Activated naive CD4-positive, alpha-beta T cell treated with anti-CD3 and anti-CD28 coated beads, Interleukin-2, amount 10 ng/mL, durations not matched to agents 7 days and 5 days (primary cell): ENCODE measurements at regions not wholly inside any gene's neighbourhood (a gene's known extent, or its start where the extent isn't known, plus 50 kb on each side); places are given as distances from the start of the nearest gene placed in this dataset.
"Not testable (repeated sequence)": the region's sequence is repeated elsewhere in the genome, so short reads cannot be mapped to it uniquely, and the experiment has no call there.

Source experiments
- CTCF ChIA-PET: fragments of 350-600 bp; sonication (Branson Sonifier 250); formaldehyde crosslinking; loops from one replicate; lab custom pipeline; 2021; ENCODE audit warnings: antibody characterized with exemption; lab: Charles Lee
- DNase-seq: peaks from one replicate; pipeline ENCODE4 v3.0.0-alpha.2; 2020
- H3K27ac Mint-ChIP-seq: one replicate; pipeline ENCODE4 v1.8.0; 2021; ENCODE audit warnings: mild to moderate bottlenecking, moderate library complexity, mixed read lengths
- H3K27me3 Mint-ChIP-seq: one replicate; pipeline ENCODE4 v1.8.0; 2021; ENCODE audit warnings: mild to moderate bottlenecking, mixed read lengths
- H3K36me3 Mint-ChIP-seq: one replicate; pipeline ENCODE4 v1.8.0; 2021; ENCODE audit warnings: mixed read lengths
- H3K4me1 Mint-ChIP-seq: one replicate; pipeline ENCODE4 v1.8.0; 2021; ENCODE audit warnings: mixed read lengths
- H3K4me3 Mint-ChIP-seq: one replicate; pipeline ENCODE4 v1.8.0; 2021; ENCODE audit warnings: mild to moderate bottlenecking, moderate library complexity, mixed read lengths
- H3K9me3 Mint-ChIP-seq: one replicate; pipeline ENCODE4 v1.8.0; 2021; ENCODE audit warnings: mixed read lengths

GRCh38 chr14:22255017-22255950 lies 333.7 kb downstream of the DAD1 start:
- H3K4me1 Mint-ChIP-seq = no peaks in the 10 kb centered on the region
- H3K4me3 Mint-ChIP-seq = no peak overlapping the region
- CTCF ChIA-PET = no interaction called here

GRCh38 chr14:22252686-22253085 lies 336.3 kb downstream of the DAD1 start:
- Mint-ChIP-seq H3K27ac (no peak overlapping the region), H3K4me3 (no peak overlapping the region), H3K27me3 (no peaks in the 10 kb centered on the region), H3K9me3 (no peaks in the 10 kb centered on the region), H3K36me3 (no peaks in the 10 kb centered on the region), H3K4me1 (no peaks in the 10 kb centered on the region)
- no peak for DNase-seq
- CTCF ChIA-PET = no interaction called here

More at GRCh38 chr14:22255017-22255950, 333.7 kb downstream of the DAD1 start:
- H3K36me3 Mint-ChIP-seq = no peaks in the 10 kb centered on the region
- DNase-seq = no peak
- H3K9me3 Mint-ChIP-seq = no peaks in the 10 kb centered on the region
- H3K27me3 Mint-ChIP-seq = no peaks in the 10 kb centered on the region
- no peak overlapping the region for H3K27ac Mint-ChIP-seq

DNA sequence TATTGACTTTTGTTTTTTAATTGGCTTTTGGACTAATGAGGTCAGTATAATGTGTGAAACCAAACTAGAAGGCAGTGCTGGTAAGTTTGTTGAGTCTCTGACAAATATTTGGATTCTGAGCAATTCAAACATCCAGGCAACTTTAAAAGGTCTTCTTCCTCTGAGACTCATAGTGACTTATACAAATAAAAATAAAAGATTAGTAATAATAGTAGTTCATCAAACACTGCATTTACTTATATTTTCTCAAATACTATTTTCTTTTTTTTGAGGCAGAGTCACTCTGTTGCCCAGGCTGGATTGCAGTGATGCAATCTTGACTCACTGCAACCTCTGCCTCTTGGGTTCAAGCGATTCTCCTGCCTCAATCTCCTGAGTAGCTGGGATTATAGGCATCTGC lies 337.9 kb downstream of the DAD1 start:
- Mint-ChIP-seq H3K27me3 (no peaks in the 10 kb centered on the region), H3K27ac (no peak overlapping the region), H3K4me3 (no peak overlapping the region), H3K36me3 (no peaks in the 10 kb centered on the region), H3K9me3 (no peaks in the 10 kb centered on the region), H3K4me1 (no peaks in the 10 kb centered on the region)
- CTCF ChIA-PET = no interaction called here
- DNase-seq = no peak

DNA sequence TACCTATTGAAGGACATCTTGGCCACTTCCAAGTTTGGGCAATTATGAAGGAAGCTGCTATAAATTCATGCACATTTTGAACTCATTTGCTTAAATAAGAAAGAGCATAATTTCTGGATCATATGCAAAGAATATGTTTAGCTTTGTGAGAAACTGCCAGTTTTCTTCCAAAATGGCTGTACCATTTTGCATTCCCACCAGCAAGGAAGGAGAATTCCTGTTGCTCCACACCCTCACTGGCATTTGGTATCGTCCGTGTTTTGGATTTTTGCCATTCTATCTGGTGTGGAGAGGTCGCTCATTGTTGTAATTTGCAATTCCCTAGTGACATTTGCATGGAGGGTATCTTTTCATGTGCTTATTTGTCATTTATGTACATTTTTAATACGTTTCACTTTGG lies 339.3 kb downstream of the DAD1 start:
- Mint-ChIP-seq H3K9me3 (no peaks in the 10 kb centered on the region), H3K4me3 (no peak overlapping the region), H3K4me1 (no peaks in the 10 kb centered on the region), H3K27me3 (no peaks in the 10 kb centered on the region), H3K36me3 (no peaks in the 10 kb centered on the region), H3K27ac (no peak overlapping the region)
- DNase-seq = no peak
- CTCF ChIA-PET = no interaction called here

- CTCF ChIA-PET = no interaction called here
These were observed 344.9 kb downstream of the DAD1 start for GRCh38 chr14:22243971-22244581.

GRCh38 chr14:22238320-22238719 lies 350.7 kb downstream of the DAD1 start:
- H3K4me1 Mint-ChIP-seq, DNase-seq, H3K36me3 Mint-ChIP-seq, H3K4me3 Mint-ChIP-seq, CTCF ChIA-PET, H3K27ac Mint-ChIP-seq, H3K9me3 Mint-ChIP-seq, H3K27me3 Mint-ChIP-seq: not testable (repeated sequence)

More at GRCh38 chr14:22243971-22244581, 344.9 kb downstream of the DAD1 start:
- Mint-ChIP-seq H3K27ac (no peak overlapping the region), H3K4me1 (no peaks in the 10 kb centered on the region), H3K9me3 (no peaks in the 10 kb centered on the region), H3K36me3 (no peaks in the 10 kb centered on the region), H3K27me3 (no peaks in the 10 kb centered on the region), H3K4me3 (no peak overlapping the region)
- no peak for DNase-seq

- no peak overlapping the region for H3K4me3 Mint-ChIP-seq
- no peaks in the 10 kb centered on the region for H3K36me3 Mint-ChIP-seq
- DNase-seq = no peak
- no peak overlapping the region for H3K27ac Mint-ChIP-seq
- no peaks in the 10 kb centered on the region for H3K9me3 Mint-ChIP-seq
- H3K4me1 Mint-ChIP-seq = peaks cover 3% of the 10 kb centered on the region
- CTCF ChIA-PET = no interaction called here
- no peaks in the 10 kb centered on the region for H3K27me3 Mint-ChIP-seq
These were observed 355.6 kb downstream of the DAD1 start for GRCh38 chr14:22233377-22233776.

DNA sequence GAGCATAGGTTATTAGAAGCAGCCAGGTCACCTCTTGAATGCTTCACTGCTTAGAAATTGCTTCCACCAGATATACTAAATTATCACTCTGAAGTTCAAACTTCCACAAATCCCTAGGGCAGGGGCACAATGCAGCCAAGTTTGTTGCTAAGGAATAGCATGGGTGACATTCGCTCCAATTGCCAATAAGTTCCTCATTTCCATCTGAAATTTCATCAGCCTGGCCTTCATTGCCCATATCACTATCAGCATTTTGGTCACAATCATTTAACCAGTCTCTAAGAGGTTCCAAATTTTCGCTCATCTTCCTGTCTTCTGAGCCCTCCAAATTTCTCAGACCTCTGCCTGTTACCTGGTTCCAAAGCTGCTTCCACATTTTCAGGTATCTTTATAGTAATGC lies 356.1 kb downstream of the DAD1 start:
- Mint-ChIP-seq H3K4me1 (peaks cover 3% of the 10 kb centered on the region), H3K4me3 (no peak overlapping the region), H3K27ac (no peak overlapping the region), H3K27me3 (no peaks in the 10 kb centered on the region), H3K9me3 (no peaks in the 10 kb centered on the region), H3K36me3 (no peaks in the 10 kb centered on the region)
- CTCF ChIA-PET = no interaction called here
- DNase-seq = no peak

DNA sequence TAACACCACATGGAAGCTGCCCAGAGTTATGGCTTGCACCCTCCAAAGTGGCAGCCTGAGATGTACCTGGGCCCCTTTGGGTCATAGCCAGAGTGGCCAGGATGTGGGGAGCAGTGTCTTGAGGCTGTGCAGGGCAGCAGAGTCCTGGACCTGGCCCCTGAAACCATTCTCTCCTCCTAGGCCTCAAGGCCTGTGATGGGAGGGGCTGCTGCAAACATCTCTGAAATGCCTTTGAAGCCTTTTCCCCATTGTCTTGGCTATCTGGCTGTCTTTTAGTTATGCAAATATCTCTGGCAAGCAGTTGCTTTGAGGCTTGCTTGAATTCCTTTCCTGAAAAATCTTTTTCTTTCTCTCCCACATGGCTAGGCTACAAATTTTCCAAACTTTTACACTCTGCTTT lies 356.5 kb downstream of the DAD1 start:
- no peak overlapping the region for H3K4me3 Mint-ChIP-seq
- peaks cover 3% of the 10 kb centered on the region for H3K4me1 Mint-ChIP-seq
- H3K27ac Mint-ChIP-seq = no peak overlapping the region
- no peaks in the 10 kb centered on the region for H3K9me3 Mint-ChIP-seq
- H3K27me3 Mint-ChIP-seq = no peaks in the 10 kb centered on the region
- no peak for DNase-seq
- no peaks in the 10 kb centered on the region for H3K36me3 Mint-ChIP-seq
- CTCF ChIA-PET = no interaction called here

DNA sequence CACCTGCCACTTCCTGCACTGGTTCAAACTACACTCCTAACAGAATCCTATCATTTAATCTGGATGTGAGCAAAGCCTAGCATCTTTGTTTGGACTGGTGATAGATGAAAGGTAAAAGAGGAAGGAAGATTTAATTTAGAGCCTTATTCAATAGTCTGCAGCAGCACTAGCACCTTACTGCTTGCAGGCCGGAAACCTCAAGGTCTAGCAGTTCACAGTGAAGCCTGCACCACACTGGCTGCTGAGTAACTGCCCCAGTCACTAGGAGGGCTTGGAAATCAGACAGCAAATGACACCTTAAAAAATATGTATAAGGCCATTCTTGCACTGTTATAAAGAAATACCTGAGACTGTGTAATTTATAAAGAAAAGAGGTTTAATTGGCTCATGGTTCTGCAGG lies 358.0 kb downstream of the DAD1 start:
- H3K36me3 Mint-ChIP-seq = no peaks in the 10 kb centered on the region
- no peaks in the 10 kb centered on the region for H3K27me3 Mint-ChIP-seq
- CTCF ChIA-PET = no interaction called here
- H3K4me1 Mint-ChIP-seq = peaks cover 3% of the 10 kb centered on the region
- H3K27ac Mint-ChIP-seq = peak overlapping the region; percentile 84
- H3K4me3 Mint-ChIP-seq = no peak overlapping the region
- DNase-seq = peak; percentile 22
- H3K9me3 Mint-ChIP-seq = no peaks in the 10 kb centered on the region

DNA sequence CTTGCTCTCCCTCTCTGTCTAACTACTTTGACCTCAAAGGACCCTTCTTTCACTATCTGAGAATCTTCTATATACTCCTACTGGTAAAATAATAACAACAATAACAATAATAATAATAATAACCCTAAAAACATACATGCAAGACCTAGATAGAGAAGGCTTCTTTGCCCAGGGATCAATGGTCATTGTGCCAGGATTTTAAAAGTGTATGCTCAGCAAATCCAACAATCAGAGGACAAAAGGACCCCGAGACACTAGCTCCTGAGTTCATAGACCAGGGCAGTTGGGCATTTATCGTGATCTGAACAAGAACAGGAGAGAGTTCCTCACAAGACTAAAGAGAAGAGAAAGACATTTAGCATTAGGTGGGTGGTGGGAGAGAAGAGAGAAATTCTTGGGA lies 358.5 kb downstream of the DAD1 start:
- H3K36me3 Mint-ChIP-seq = no peaks in the 10 kb centered on the region
- no peak overlapping the region for H3K4me3 Mint-ChIP-seq
- no peak for DNase-seq
- CTCF ChIA-PET = no interaction called here
- peaks cover 3% of the 10 kb centered on the region for H3K4me1 Mint-ChIP-seq
- H3K9me3 Mint-ChIP-seq = no peaks in the 10 kb centered on the region
- H3K27ac Mint-ChIP-seq = peak overlapping the region; percentile 84
- no peaks in the 10 kb centered on the region for H3K27me3 Mint-ChIP-seq

DNA sequence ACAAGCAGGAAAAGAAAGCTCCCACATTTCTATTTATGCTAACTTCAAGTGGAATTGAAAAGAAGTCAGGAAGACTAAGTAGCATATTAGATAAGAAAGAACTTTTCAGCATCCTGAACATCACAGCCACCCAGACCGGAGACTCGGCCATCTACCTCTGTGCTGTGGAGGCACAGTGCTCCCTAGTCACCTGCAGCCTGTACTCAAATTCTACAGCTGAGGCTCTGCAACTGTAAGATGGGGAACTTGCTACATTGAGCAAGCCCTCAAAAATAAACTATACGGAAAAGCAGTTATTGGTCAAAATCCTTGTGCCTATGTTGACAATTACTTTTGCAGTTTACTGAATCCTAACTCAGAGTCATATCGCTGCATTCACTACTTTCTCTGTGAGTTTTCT lies 361.9 kb downstream of the DAD1 start:
- H3K4me3 Mint-ChIP-seq = peak overlapping the region; percentile 68
- peak overlapping the region; percentile 84 for H3K27ac Mint-ChIP-seq
- H3K36me3 Mint-ChIP-seq = no peaks in the 10 kb centered on the region
- no peaks in the 10 kb centered on the region for H3K9me3 Mint-ChIP-seq
- no peak for DNase-seq
- H3K27me3 Mint-ChIP-seq = no peaks in the 10 kb centered on the region
- CTCF ChIA-PET = interaction anchor here (1.0 to 1.1 kb wide), 2 partner anchors 47 to 343 kb away, joined by 3 to 7 read pairs; no protein-coding TSS in a partner anchor
- H3K4me1 Mint-ChIP-seq = peaks cover 3% of the 10 kb centered on the region

DNA sequence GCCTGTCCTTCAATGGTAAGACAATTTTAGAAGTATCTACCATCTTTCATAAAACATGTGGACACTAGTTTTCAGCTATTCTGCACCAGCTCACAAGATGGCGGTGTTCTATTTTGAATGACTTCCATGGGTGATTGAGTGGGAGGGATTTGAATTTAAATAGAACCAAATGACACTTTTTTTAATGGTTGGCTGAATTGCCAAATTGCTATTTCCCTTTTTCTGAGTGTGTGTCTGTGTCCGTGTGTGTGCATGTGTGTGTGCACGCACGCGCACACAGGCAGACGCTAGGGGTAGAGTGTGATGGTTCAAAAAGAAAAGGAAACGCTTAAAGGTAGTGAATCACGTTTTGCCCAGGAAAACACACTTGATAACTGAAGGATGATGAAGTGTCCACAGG lies 362.6 kb downstream of the DAD1 start:
- Mint-ChIP-seq H3K36me3 (no peaks in the 10 kb centered on the region), H3K9me3 (no peaks in the 10 kb centered on the region), H3K4me3 (peak overlapping the region; percentile 68), H3K27ac (peak overlapping the region; percentile 84), H3K27me3 (no peaks in the 10 kb centered on the region), H3K4me1 (peaks cover 8% of the 10 kb centered on the region)
- DNase-seq = peak; percentile 29
- CTCF ChIA-PET = interaction anchor here (1.0 to 1.3 kb wide), 3 partner anchors 330 to 344 kb away, joined by 4 to 7 read pairs (median 6); no protein-coding TSS in a partner anchor

DNA sequence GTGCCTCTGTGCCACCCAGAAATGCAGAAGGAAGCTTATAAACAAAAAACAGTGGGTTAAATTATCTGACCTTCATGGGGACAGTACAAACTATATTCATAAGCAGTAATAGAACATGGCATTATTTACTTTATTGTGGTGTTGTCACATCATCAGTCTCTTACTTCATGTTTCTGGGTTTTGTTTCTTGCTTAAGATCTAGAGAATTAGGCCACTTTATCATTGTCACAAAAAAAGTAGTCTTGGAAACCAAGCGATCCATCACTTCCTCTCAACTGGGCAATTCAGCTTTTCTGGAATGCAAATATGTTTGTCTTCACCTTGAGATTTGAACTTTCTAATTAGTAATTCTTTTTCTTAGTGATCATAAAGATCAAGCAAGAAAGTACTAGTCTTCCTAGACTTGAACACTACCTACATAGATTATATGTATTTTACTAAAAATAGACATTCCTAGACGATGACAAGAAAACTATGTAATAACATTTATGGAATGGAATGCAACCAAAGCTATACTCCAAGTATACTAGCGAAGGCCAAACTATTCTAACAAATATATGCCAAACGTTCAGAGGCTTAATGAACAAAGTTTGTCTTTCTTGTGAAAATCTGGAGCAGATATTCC lies 363.4 kb downstream of the DAD1 start:
- Mint-ChIP-seq H3K9me3 (no peaks in the 10 kb centered on the region), H3K27me3 (no peaks in the 10 kb centered on the region), H3K4me3 (no peak overlapping the region), H3K27ac (peak overlapping the region; percentile 33), H3K4me1 (peaks cover 10% of the 10 kb centered on the region), H3K36me3 (no peaks in the 10 kb centered on the region)
- CTCF ChIA-PET = interaction anchor here (1.0 to 1.3 kb wide), 2 partner anchors 331 to 344 kb away, joined by 4 to 6 read pairs; no protein-coding TSS in a partner anchor
- no peak for DNase-seq
